H1 (cell line): ENCODE measurements at regions not wholly inside any gene's neighbourhood (a gene's known extent, or its start where the extent isn't known, plus 50 kb on each side); places are given as distances from the start of the nearest gene placed in this dataset.

Experiments used
- CREB1 ChIP-seq: IDR thresholded peaks from 2 replicates; pipeline ENCODE4 v1.6.1; 2012; ENCODE audit warnings: inconsistent platforms
- TF ChIP-seq, protein P1 (sequence below): IDR thresholded peaks from 2 replicates; pipeline ENCODE4 v1.6.1; 2012; ENCODE audit warnings: inconsistent platforms
- TF ChIP-seq, protein P2 (sequence below): IDR thresholded peaks from 2 replicates; pipeline ENCODE4 v1.6.1; 2012; ENCODE audit warnings: low read length, inconsistent platforms

DNA sequence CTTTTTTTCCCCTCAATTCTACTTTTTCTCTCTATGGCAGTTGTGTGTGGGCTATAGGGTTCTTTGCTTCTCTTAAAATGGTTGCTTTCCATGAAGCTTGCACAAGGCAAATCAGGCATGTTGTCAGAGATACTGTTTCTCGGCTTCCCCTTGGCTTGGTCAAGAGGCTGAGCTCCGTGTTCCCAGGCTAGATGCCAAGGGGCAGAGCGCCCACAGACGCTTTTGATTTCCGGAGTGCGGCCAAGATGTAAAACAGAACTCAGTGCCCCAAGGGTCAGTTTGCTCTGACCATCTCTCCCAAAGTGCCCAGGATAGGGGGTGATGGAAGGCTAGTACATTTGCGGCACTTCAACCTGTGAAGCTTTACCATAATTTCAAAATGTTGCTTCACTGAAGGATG lies 64.2 kb upstream of the DIPK2B start:
- TF ChIP-seq, protein P1, sequence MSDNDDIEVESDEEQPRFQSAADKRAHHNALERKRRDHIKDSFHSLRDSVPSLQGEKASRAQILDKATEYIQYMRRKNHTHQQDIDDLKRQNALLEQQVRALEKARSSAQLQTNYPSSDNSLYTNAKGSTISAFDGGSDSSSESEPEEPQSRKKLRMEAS = no peak
- TF ChIP-seq, protein P2, sequence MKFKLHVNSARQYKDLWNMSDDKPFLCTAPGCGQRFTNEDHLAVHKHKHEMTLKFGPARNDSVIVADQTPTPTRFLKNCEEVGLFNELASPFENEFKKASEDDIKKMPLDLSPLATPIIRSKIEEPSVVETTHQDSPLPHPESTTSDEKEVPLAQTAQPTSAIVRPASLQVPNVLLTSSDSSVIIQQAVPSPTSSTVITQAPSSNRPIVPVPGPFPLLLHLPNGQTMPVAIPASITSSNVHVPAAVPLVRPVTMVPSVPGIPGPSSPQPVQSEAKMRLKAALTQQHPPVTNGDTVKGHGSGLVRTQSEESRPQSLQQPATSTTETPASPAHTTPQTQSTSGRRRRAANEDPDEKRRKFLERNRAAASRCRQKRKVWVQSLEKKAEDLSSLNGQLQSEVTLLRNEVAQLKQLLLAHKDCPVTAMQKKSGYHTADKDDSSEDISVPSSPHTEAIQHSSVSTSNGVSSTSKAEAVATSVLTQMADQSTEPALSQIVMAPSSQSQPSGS = no peak
- no peak for TF ChIP-seq CREB1
